OCI-LY1 (cell line): ENCODE measurements at regions not wholly inside any gene's neighbourhood (a gene's known extent, or its start where the extent isn't known, plus 50 kb on each side); places are given as distances from the start of the nearest gene placed in this dataset.

Experiments
- H2AFZ ChIP-seq: fragments of 200-600 bp; sonication (generic), shearing (Covaris generic); 2 replicates; pipeline ENCODE4 v1.6.0; 2014; ENCODE audit warnings: antibody characterized with exemption, mild to moderate bottlenecking, low read length
- H3F3A ChIP-seq: fragments of 200-600 bp; sonication (generic), shearing (Covaris generic); 2 replicates; pipeline ENCODE4 v1.6.0; 2014; ENCODE audit warnings: mild to moderate bottlenecking, antibody characterized with exemption, low read length, moderate library complexity; ENCODE audit not compliant: insufficient read depth
- H3K27ac ChIP-seq: fragments of 200-600 bp; sonication (generic); 2 replicates; pipeline ENCODE4 v1.5.1; 2014; ENCODE audit warnings: low read length, mixed run types, mild to moderate bottlenecking, low read depth; ENCODE audit not compliant: poor library complexity, severe bottlenecking
- H3K27me3 ChIP-seq: fragments of 200-600 bp; sonication (generic); 2 replicates; pipeline ENCODE4 v1.6.0; 2014; ENCODE audit warnings: antibody characterized with exemption, mild to moderate bottlenecking, low read length, moderate library complexity; ENCODE audit not compliant: insufficient read depth
- H3K36me3 ChIP-seq: fragments of 200-600 bp; sonication (generic); 2 replicates; pipeline ENCODE4 v1.6.1; 2014; ENCODE audit warnings: mild to moderate bottlenecking, antibody characterized with exemption, low read length, moderate library complexity, mixed read lengths; ENCODE audit not compliant: insufficient read depth
- H3K4me1 ChIP-seq: fragments of 200-600 bp; sonication (generic); 2 replicates; pipeline ENCODE4 v1.5.1; 2014; ENCODE audit warnings: mild to moderate bottlenecking, low read length, moderate library complexity; ENCODE audit not compliant: insufficient read depth, severe bottlenecking
- H3K4me2 ChIP-seq: fragments of 200-600 bp; sonication (generic), shearing (Covaris generic); 2 replicates; pipeline ENCODE4 v1.6.1; 2014; ENCODE audit warnings: low read length
- H3K4me3 ChIP-seq: fragments of 200-600 bp; sonication (generic); 2 replicates; pipeline ENCODE4 v1.5.1; 2014; ENCODE audit warnings: low read length, low read depth, mild to moderate bottlenecking, mixed read lengths; ENCODE audit not compliant: poor library complexity, severe bottlenecking
- H3K79me2 ChIP-seq: fragments of 200-600 bp; shearing (Covaris generic); 2 replicates; pipeline ENCODE4 v1.6.1; 2016; ENCODE audit warnings: mixed run types, low read length, mixed read lengths; ENCODE audit not compliant: insufficient read depth
- H3K9ac ChIP-seq: fragments of 200-600 bp; sonication (generic), shearing (Covaris generic); 2 replicates; pipeline ENCODE4 v1.6.1; 2014; ENCODE audit warnings: mild to moderate bottlenecking, low read length, mixed read lengths
- H3K9me2 ChIP-seq: fragments of 200-600 bp; sonication (generic), shearing (Covaris generic); 2 replicates; pipeline ENCODE4 v1.6.1; 2014; ENCODE audit warnings: low read depth, mild to moderate bottlenecking, low read length, mixed read lengths
- H3K9me3 ChIP-seq: fragments of 200-600 bp; shearing (Covaris generic); 2 replicates; pipeline ENCODE4 v1.6.1; 2014; ENCODE audit warnings: low read length, mixed read lengths
- H4K20me1 ChIP-seq: fragments of 200-600 bp; sonication (generic), shearing (Covaris generic); 2 replicates; pipeline ENCODE4 v1.6.0; 2016; ENCODE audit warnings: mild to moderate bottlenecking, low read length; ENCODE audit not compliant: insufficient read depth
- CTCF ChIP-seq: fragments of 200-600 bp; sonication (generic), shearing (Covaris generic); IDR thresholded peaks from 2 replicates; pipeline ENCODE4 v1.5.1; 2017; ENCODE audit warnings: mild to moderate bottlenecking, antibody characterized with exemption, low read length, moderate library complexity, mixed read lengths
- EZH2 ChIP-seq: fragments of 200-600 bp; sonication (generic), shearing (Covaris generic); IDR thresholded peaks from 2 replicates; pipeline ENCODE4 v1.8.0; 2017; ENCODE audit warnings: borderline replicate concordance, mixed run types, mild to moderate bottlenecking, antibody characterized with exemption, low read length, moderate library complexity, mixed read lengths

GRCh38 chr18:27785815-27786471 lies 391.0 kb downstream of the CDH2 start:
- Histone ChIP-seq H3K4me2 (no peak overlapping the region), H3K9me2 (no peaks in the 10 kb centered on the region), H3K9me3 (no peaks in the 10 kb centered on the region), H3K4me1 (no peaks in the 10 kb centered on the region), H3K27me3 (no peaks in the 10 kb centered on the region), H3K9ac (no peak overlapping the region), H3K36me3 (no peaks in the 10 kb centered on the region), H4K20me1 (no peaks in the 10 kb centered on the region), H2AFZ (no peak overlapping the region), H3F3A (no peaks in the 10 kb centered on the region), H3K27ac (no peak overlapping the region), H3K79me2 (no peaks in the 10 kb centered on the region), H3K4me3 (no peak overlapping the region)
- no peak for TF ChIP-seq CTCF
- TF ChIP-seq EZH2, result no peak

- H2AFZ ChIP-seq, result no peak overlapping the region
These were observed 396.7 kb downstream of the CDH2 start for GRCh38 chr18:27780061-27780745.

GRCh38 chr18:27778925-27779324 lies 398.0 kb downstream of the CDH2 start:
- H3K9ac ChIP-seq, result no peak overlapping the region

More at GRCh38 chr18:27780061-27780745, 396.7 kb downstream of the CDH2 start:
- no peaks in the 10 kb centered on the region for H3K79me2 ChIP-seq
- H3K9ac ChIP-seq, result no peak overlapping the region
- H3K9me2 ChIP-seq, result no peaks in the 10 kb centered on the region
- H3F3A ChIP-seq, result no peaks in the 10 kb centered on the region
- H3K4me1 ChIP-seq, result no peaks in the 10 kb centered on the region
- H4K20me1 ChIP-seq, result no peaks in the 10 kb centered on the region
- no peak overlapping the region for H3K27ac ChIP-seq
- no peaks in the 10 kb centered on the region for H3K9me3 ChIP-seq
- TF ChIP-seq CTCF, result no peak
- TF ChIP-seq EZH2, result no peak
- H3K4me2 ChIP-seq, result no peak overlapping the region
- H3K36me3 ChIP-seq, result no peaks in the 10 kb centered on the region
- H3K27me3 ChIP-seq, result no peaks in the 10 kb centered on the region
- no peak overlapping the region for H3K4me3 ChIP-seq

More at GRCh38 chr18:27778925-27779324, 398.0 kb downstream of the CDH2 start:
- Histone ChIP-seq H3F3A (no peaks in the 10 kb centered on the region), H3K36me3 (no peaks in the 10 kb centered on the region), H3K9me2 (no peaks in the 10 kb centered on the region), H4K20me1 (no peaks in the 10 kb centered on the region), H2AFZ (no peak overlapping the region), H3K4me2 (no peak overlapping the region), H3K79me2 (no peaks in the 10 kb centered on the region), H3K4me3 (no peak overlapping the region), H3K9me3 (no peaks in the 10 kb centered on the region), H3K27ac (no peak overlapping the region), H3K27me3 (no peaks in the 10 kb centered on the region), H3K4me1 (no peaks in the 10 kb centered on the region)
- TF ChIP-seq EZH2, result no peak
- TF ChIP-seq CTCF, result no peak
